GM10266 (cell line): ENCODE measurements at regions not wholly inside any gene's neighbourhood (a gene's known extent, or its start where the extent isn't known, plus 50 kb on each side); places are given as distances from the start of the nearest gene placed in this dataset.

Experiments
- DNase-seq: peaks from one replicate; pipeline ENCODE4 v3.0.0; 2012; ENCODE audit errors: extremely low spot score
- TF ChIP-seq, protein P1 (sequence below): IDR thresholded peaks from 2 replicates; pipeline ENCODE4 v1.5.1; 2012; ENCODE audit warnings: mild to moderate bottlenecking, low read depth; ENCODE audit not compliant: control insufficient read depth, insufficient read depth; ENCODE audit errors: missing control alignments

DNA sequence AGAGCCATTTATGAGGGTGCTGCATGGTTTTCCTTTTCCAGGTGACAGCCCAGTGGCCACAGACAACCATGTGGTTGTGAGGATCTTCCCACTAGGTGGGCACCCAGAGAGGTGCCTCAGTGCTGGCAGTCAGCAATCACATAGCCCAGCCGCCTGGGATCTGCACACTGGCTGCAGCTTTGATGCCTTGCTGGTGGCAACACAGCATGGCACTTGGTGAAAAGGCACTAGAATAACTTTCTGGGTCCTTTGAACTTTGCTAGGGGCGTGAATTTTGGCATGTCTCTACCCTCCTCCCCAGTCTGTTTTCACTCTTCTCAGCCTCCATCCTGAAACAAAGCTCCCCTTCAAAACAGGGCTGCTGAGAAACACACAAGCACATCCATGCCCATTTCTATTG lies 108.8 kb upstream of the RPL34 start:
- TF ChIP-seq, protein P1, sequence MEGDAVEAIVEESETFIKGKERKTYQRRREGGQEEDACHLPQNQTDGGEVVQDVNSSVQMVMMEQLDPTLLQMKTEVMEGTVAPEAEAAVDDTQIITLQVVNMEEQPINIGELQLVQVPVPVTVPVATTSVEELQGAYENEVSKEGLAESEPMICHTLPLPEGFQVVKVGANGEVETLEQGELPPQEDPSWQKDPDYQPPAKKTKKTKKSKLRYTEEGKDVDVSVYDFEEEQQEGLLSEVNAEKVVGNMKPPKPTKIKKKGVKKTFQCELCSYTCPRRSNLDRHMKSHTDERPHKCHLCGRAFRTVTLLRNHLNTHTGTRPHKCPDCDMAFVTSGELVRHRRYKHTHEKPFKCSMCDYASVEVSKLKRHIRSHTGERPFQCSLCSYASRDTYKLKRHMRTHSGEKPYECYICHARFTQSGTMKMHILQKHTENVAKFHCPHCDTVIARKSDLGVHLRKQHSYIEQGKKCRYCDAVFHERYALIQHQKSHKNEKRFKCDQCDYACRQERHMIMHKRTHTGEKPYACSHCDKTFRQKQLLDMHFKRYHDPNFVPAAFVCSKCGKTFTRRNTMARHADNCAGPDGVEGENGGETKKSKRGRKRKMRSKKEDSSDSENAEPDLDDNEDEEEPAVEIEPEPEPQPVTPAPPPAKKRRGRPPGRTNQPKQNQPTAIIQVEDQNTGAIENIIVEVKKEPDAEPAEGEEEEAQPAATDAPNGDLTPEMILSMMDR: no peak
- no peak for DNase-seq

DNA sequence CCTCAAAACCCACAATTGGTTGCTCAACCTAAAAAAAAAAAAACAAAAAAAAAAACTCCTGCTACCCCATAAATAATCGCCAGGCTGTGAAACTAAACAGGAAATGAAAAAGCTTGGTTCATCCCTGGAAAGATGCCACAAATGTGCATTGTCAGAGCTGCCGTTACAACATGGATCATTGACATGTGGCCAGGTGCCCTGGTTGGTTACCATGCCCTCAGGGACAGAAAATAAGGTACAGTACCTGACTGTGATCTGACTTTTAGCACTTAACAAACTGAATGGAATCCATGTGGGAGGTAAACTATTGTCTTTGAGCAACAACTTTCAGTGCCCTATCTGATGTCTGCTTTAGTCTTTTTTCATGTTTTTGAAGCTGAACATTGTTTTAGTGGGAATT lies 118.0 kb upstream of the RPL34 start:
- TF ChIP-seq, protein P1: no peak
- DNase-seq: no peak

DNA sequence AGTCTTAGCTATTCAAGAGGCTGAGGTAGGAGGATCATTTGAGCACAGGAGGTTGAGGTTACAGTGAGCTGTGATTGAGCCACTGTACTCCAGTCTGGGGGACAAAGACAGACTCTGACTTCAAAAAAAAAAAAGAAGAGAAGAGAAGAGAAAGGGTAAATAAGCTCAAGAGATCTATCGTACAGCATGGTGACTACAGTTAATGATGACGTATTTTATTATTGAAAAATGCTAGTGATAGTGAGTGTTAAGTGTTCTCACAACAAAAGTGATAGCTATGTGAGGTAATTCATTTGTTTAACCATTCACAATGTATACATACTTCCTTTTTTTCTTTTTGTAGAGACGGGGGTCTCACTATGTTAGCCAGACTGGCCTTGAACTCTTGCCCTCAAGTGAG lies 121.5 kb upstream of the RPL34 start:
- TF ChIP-seq, protein P1: no peak

DNA sequence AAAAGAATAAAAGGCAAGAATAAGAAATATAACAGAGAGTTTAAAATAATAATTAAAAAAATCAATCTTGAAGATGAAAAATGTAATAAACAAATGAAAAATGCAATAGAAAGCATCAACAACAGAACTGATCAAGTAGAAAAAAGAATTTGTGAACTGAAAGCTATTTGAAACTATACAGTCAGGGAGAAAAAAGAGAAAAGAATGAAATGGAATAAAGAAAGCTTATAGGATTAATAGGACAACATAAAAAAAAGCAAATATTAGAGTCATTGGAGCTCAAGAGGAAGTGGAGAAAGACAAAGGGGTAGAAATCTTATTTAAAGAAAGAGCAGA lies 126.8 kb upstream of the RPL34 start:
- TF ChIP-seq, protein P1: no peak
- DNase-seq: no peak

More for the DNA sequence above, 121.5 kb upstream of the RPL34 start:
- no peak for DNase-seq

DNA sequence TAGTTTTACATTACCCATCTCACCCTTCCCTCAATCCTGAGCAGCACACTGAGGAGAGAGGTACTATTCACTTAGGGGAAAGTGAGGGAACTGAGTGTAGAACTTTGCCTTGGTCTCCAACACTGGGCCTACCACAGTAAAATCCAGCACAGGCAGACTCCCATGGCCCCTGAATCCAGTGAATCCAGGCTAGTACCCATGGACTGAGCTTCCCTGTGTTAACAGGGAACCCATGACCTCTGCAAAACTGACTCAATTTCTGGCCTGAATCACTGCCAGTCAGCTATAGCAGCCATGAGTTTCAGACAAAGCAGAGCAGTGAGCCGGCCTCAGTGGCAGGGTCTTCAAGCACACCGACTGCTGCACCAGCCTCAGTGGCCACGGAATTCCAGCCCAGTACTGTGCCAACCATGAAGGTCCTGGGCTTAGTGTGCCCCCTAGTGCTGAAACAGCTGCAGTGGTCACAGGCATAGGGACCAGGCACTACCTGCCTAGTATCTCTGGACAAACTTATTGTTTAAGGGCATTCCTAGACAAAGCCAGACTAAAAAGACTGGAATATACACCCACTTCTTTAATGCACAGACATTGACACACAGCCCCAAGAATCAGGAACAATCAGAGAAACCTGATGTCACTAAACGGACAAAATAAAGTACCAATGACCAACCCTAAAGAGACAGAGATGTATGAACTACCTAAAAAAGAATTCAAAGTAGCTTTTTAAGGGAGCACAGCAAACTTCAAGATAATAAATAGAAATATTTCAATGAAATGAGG lies 127.4 kb upstream of the RPL34 start:
- no peak for DNase-seq
- TF ChIP-seq, protein P1: peak; percentile 39

DNA sequence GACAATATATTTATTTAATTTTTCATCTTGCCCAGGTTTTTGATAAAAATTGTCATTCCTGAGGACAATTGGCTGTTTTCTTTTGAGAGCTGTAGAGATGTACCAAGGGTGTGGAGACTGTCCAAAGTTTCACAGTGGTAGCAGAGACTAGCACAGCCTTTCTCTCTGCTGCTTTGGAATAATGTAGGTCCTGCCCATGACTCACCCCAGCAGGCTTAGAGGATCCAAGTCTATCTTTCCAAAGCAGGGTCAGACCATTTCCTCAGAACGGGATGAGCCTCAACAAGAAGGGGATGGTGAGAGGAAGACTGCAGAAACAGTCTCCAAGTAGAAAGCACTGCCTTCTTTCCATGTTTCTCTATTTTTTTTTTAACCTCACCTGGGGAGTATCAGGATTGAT lies 131.5 kb upstream of the RPL34 start:
- TF ChIP-seq, protein P1: no peak
- DNase-seq: no peak

DNA sequence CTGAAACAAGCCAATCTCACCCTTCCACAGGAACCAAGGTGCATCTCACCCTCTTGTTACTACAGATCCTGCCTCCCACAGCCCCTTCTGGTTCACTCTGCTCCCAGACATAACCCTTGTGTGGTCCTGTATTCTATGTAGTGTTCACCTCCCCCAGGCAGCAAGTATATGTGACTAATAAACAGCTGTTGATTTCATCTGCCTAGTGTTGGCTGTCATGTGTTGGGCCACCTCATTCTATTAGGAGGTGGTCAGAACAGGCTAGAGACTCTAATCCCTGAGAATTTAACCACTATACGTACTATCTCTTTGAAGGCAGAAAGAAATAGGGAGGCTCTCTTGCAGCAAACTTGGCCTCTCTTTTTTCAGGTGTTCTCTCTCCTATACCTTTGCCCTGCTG lies 134.3 kb upstream of the RPL34 start:
- no peak for DNase-seq
- TF ChIP-seq, protein P1: no peak
